ENCODE measurements at regions not wholly inside any gene's neighbourhood (a gene's known extent, or its start where the extent isn't known, plus 50 kb on each side); places are given as distances from the start of the nearest gene placed in this dataset.

- TF ChIP-seq POLR2A (IDR thresholded peaks at IDR 0.05; ENCODE audit: low read depth, low read length): no peak
- TF ChIP-seq TAF1 (IDR thresholded peaks at IDR 0.05; ENCODE audit: low read depth, low read length): no peak
- no peak for TF ChIP-seq POLR2AphosphoS5 (IDR thresholded peaks at IDR 0.05; ENCODE audit: low read depth, low read length)
- TF ChIP-seq POU2F2 (IDR thresholded peaks at IDR 0.05; ENCODE audit: low read depth, low read length): no peak
Measured at GRCh38 chr14:84029246-84029645, 1500.7 kb upstream of the FLRT2 start.

All from GM12891 (cell line).